Left ventricle myocardium inferior (tissue), 1 donor: ENCODE measurements at regions not wholly inside any gene's neighbourhood (a gene's known extent, or its start where the extent isn't known, plus 50 kb on each side); places are given as distances from the start of the nearest gene placed in this dataset.

Experiments used
- DNase-seq: peaks from one replicate; pipeline ENCODE4 v3.0.0-alpha.2; 2020
- H3K27ac ChIP-seq: fragments of 200-600 bp; replicated peaks from 2 replicates; pipeline ENCODE4 v1.8.0; 2021
- H3K27me3 ChIP-seq: fragments of 200-600 bp; 2 replicates; pipeline ENCODE4 v1.8.0; 2021; ENCODE audit warnings: low read depth
- H3K36me3 ChIP-seq: fragments of 200-600 bp; 2 replicates; pipeline ENCODE4 v1.8.0; 2021
- H3K4me1 ChIP-seq: fragments of 200-600 bp; 2 replicates; pipeline ENCODE4 v1.8.0; 2021
- H3K4me3 ChIP-seq: fragments of 200-600 bp; 2 replicates; pipeline ENCODE4 v1.8.0; 2021; ENCODE audit warnings: mild to moderate bottlenecking, moderate library complexity
- H3K9me3 ChIP-seq: fragments of 200-600 bp; replicated peaks from 2 replicates; pipeline ENCODE4 v1.8.0; 2021
- intact Hi-C: fragments of 100-400 bp; cut with micrococcal nuclease; formaldehyde crosslinking; loops from one replicate; pipeline ENCODE4 v1.11.0; 2022
- TF ChIP-seq, protein P1 (sequence below): fragments of 200-600 bp; IDR thresholded peaks from 2 replicates; pipeline ENCODE4 v1.8.0; 2021; ENCODE audit warnings: antibody characterized with exemption, mild to moderate bottlenecking, borderline replicate concordance
- donor health status: DM: no; HTN: yes; CAD: no; lungs with severe emphysema.

DNA sequence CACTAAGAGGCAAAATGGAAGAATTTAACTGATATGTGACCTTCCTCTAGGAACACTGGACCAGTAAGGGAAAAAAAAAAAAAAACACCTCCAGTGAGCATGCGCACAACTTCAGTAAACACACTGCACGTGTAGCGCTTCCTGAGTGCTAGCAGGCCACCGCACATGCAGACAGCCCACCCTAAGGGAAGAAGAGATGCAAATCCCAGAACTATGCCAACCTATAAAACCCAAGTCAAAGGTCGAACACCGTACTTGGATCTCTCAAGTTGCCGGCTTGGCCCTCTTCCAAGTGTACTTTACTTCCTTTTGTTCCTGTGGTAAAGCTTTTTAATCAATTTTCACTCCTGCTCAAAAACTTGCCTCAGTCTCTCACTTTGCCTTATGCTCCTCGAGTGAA, 64.5 kb upstream of the CADPS start:
- no peak for DNase-seq
- TF ChIP-seq, protein P1, sequence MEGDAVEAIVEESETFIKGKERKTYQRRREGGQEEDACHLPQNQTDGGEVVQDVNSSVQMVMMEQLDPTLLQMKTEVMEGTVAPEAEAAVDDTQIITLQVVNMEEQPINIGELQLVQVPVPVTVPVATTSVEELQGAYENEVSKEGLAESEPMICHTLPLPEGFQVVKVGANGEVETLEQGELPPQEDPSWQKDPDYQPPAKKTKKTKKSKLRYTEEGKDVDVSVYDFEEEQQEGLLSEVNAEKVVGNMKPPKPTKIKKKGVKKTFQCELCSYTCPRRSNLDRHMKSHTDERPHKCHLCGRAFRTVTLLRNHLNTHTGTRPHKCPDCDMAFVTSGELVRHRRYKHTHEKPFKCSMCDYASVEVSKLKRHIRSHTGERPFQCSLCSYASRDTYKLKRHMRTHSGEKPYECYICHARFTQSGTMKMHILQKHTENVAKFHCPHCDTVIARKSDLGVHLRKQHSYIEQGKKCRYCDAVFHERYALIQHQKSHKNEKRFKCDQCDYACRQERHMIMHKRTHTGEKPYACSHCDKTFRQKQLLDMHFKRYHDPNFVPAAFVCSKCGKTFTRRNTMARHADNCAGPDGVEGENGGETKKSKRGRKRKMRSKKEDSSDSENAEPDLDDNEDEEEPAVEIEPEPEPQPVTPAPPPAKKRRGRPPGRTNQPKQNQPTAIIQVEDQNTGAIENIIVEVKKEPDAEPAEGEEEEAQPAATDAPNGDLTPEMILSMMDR = no peak
- Histone ChIP-seq H3K27me3 (no peaks in the 10 kb centered on the region), H3K9me3 (peaks cover 14% of the 10 kb centered on the region), H3K27ac (no peak overlapping the region), H3K36me3 (no peaks in the 10 kb centered on the region), H3K4me3 (no peak overlapping the region), H3K4me1 (no peaks in the 10 kb centered on the region)
- intact Hi-C loops = no loop called here

DNA sequence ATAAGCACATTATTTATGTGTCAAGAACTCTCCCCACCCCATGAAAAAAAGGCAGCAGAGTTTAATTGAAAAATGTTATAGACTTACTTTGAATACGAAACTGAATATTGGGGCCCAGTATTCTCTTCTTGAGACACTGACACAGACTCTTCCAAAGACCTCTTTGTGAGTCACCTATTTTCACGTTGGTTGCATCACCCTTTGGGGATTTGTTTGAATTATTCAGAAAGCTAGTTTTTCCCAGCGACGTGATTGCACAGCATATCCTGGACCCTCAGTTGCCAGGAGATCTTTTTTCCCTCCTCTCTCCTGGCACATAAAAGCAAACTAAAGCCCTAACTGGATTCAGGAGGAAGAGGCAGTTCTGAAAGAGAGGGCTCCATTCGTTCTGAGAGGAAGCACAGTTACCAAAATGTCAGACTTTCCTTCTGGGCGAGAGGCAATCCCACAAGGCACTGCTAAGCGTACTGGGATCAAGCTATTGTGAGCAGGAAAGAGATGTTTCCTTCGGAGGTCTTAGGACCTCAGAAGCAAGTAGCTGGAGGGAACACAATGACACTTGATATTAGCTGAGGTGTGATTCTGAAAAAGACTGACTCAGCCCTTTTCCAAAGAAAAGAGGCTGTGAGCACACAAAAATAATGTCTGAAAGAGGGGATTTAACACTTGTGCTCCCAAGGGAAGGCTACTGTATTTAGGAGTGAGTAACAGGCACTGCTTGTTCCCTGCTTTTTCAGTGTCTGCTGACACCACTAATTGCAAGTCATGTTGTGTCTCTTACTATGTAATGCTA, 65.8 kb upstream of the CADPS start:
- intact Hi-C loops = no loop called here
- Histone ChIP-seq H3K27ac (no peak overlapping the region), H3K4me3 (no peak overlapping the region)

DNA sequence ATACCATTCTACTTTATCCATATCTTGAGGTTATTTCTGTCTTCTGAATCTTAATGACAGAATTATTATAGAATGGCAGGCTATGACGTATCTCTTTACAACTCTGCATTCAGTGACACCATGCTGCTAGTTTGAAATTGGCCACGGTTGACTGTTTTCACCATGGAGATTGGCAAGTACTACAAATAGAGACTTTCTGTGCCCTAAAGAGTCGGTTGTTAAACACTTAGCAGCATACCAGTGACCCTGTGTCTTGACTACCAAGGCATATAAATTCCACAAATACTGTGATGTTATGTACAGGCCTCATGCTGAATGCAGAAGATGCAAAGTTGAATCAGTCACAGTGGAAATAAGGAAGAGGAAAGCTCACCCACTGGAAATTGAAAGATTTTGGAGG, 67.0 kb upstream of the CADPS start:
- intact Hi-C loops = no loop called here
- DNase-seq = no peak
- Histone ChIP-seq H3K27ac (no peak overlapping the region), H3K4me1 (no peaks in the 10 kb centered on the region), H3K36me3 (no peaks in the 10 kb centered on the region), H3K27me3 (no peaks in the 10 kb centered on the region), H3K4me3 (no peak overlapping the region), H3K9me3 (peaks cover 14% of the 10 kb centered on the region)
- TF ChIP-seq, protein P1 = no peak

More for the DNA sequence above, 65.8 kb upstream of the CADPS start:
- TF ChIP-seq, protein P1 = no peak
- Histone ChIP-seq H3K4me1 (no peaks in the 10 kb centered on the region), H3K36me3 (no peaks in the 10 kb centered on the region), H3K9me3 (peaks cover 14% of the 10 kb centered on the region), H3K27me3 (no peaks in the 10 kb centered on the region)
- DNase-seq = no peak

DNA sequence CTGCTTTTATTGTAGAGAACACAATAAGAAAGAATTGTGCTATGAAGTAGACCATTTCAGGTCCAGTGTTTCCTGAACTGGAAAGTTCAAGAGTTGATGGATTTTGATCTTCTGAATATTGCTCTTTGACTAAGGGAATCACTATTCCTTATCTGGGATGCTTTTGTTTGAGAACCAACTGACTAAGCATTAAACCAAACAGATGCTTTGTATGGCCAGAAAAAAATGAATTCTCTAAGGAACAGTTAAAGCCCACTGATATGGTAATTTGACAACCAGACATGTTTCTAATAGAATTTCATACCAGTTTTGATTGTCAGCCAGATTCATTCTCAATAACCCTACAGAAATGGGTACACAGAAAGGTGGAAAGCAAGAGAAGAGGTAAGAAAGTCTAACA, 67.5 kb upstream of the CADPS start:
- intact Hi-C loops = no loop called here
- no peaks in the 10 kb centered on the region for H3K27me3 ChIP-seq
- no peak overlapping the region for H3K27ac ChIP-seq
- H3K36me3 ChIP-seq = no peaks in the 10 kb centered on the region
- DNase-seq = no peak
- no peaks in the 10 kb centered on the region for H3K4me1 ChIP-seq
- no peak overlapping the region for H3K4me3 ChIP-seq
- peaks cover 14% of the 10 kb centered on the region for H3K9me3 ChIP-seq
- TF ChIP-seq, protein P1 = no peak

DNA sequence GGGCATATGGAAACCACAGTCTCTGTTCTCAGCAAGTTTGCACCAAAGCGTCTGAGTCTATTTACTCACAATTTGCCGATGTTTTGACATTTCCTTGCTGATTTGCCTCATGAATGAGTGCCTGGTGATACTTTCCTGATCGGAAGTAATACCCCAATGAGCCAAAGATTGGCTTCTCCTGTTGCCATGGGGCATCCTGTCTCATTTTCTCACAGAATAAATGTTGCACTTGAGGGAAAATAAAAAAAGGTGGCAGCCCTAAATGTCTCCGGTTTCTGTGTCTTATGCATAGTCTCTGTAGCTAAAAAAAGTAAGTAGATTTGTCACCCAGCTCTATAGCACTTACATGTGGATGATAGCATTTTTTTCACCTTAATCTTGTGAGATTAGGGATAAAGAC, 73.7 kb upstream of the CADPS start:
- TF ChIP-seq, protein P1 = no peak
- intact Hi-C loops = no loop called here

More for the DNA sequence above, 73.7 kb upstream of the CADPS start:
- no peak overlapping the region for H3K27ac ChIP-seq
- no peaks in the 10 kb centered on the region for H3K27me3 ChIP-seq
- no peaks in the 10 kb centered on the region for H3K4me1 ChIP-seq
- no peaks in the 10 kb centered on the region for H3K36me3 ChIP-seq
- no peak for DNase-seq
- no peaks in the 10 kb centered on the region for H3K9me3 ChIP-seq
- no peak overlapping the region for H3K4me3 ChIP-seq
